BE2C (cell line): ENCODE measurements at regions not wholly inside any gene's neighbourhood (a gene's known extent, or its start where the extent isn't known, plus 50 kb on each side); places are given as distances from the start of the nearest gene placed in this dataset.

ENCODE experiments used
- DNase-seq: peaks from one replicate; pipeline ENCODE4 v3.0.0-alpha.2; 2020
- H3K27me3 ChIP-seq: fragments of 250-450 bp; sonication (Bioruptor Pico); 2 replicates; pipeline ENCODE4 v1.5.1; 2020; ENCODE audit warnings: mild to moderate bottlenecking
- H3K36me3 ChIP-seq: fragments of 250-450 bp; sonication (Bioruptor Pico); 2 replicates; pipeline ENCODE4 v1.5.1; 2020; ENCODE audit warnings: mild to moderate bottlenecking
- H3K4me1 ChIP-seq: fragments of 250-450 bp; sonication (Bioruptor Pico); 2 replicates; pipeline ENCODE4 v1.5.1; 2020
- H3K4me3 ChIP-seq: 2 replicates; pipeline ENCODE4 v1.5.1; 2011; ENCODE audit warnings: low read depth, low read length
- H3K9me3 ChIP-seq: fragments of 250-450 bp; sonication (Bioruptor Pico); 2 replicates; pipeline ENCODE4 v1.5.1; 2020
- TF ChIP-seq, protein P1 (sequence below): IDR thresholded peaks from 2 replicates; pipeline ENCODE4 v1.5.1; 2012; ENCODE audit warnings: mild to moderate bottlenecking, low read depth, low read length

DNA sequence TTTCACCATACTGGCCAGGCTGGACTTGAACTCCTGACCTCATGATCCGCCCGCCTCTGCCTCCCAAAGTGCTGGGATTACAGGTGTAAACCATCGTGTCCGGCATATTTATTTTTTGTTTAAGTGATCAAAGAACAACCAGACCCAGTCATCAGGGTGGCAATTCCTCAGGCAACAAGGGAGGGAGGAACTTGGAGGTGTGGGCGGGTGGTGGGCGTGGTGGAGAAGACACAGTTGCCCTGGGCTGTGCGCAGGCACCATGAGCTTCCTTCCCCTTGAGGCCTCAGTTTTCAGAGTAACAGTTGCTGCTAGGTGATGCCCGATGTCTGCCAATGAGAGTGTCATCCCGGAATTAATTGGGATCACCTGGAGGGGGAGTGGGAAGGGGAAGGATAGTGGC lies 191.7 kb downstream of the ALG10 start:
- no peak for DNase-seq
- no peaks in the 10 kb centered on the region; the same call in 1 of the 2 replicates for H3K9me3 ChIP-seq
- H3K4me3 ChIP-seq, result no peak overlapping the region
- peaks cover 5% of the 10 kb centered on the region; the same call in 1 of the 2 replicates for H3K27me3 ChIP-seq
- no peaks in the 10 kb centered on the region for H3K36me3 ChIP-seq
- H3K4me1 ChIP-seq, result no peaks in the 10 kb centered on the region
- TF ChIP-seq, protein P1, sequence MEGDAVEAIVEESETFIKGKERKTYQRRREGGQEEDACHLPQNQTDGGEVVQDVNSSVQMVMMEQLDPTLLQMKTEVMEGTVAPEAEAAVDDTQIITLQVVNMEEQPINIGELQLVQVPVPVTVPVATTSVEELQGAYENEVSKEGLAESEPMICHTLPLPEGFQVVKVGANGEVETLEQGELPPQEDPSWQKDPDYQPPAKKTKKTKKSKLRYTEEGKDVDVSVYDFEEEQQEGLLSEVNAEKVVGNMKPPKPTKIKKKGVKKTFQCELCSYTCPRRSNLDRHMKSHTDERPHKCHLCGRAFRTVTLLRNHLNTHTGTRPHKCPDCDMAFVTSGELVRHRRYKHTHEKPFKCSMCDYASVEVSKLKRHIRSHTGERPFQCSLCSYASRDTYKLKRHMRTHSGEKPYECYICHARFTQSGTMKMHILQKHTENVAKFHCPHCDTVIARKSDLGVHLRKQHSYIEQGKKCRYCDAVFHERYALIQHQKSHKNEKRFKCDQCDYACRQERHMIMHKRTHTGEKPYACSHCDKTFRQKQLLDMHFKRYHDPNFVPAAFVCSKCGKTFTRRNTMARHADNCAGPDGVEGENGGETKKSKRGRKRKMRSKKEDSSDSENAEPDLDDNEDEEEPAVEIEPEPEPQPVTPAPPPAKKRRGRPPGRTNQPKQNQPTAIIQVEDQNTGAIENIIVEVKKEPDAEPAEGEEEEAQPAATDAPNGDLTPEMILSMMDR, result no peak

DNA sequence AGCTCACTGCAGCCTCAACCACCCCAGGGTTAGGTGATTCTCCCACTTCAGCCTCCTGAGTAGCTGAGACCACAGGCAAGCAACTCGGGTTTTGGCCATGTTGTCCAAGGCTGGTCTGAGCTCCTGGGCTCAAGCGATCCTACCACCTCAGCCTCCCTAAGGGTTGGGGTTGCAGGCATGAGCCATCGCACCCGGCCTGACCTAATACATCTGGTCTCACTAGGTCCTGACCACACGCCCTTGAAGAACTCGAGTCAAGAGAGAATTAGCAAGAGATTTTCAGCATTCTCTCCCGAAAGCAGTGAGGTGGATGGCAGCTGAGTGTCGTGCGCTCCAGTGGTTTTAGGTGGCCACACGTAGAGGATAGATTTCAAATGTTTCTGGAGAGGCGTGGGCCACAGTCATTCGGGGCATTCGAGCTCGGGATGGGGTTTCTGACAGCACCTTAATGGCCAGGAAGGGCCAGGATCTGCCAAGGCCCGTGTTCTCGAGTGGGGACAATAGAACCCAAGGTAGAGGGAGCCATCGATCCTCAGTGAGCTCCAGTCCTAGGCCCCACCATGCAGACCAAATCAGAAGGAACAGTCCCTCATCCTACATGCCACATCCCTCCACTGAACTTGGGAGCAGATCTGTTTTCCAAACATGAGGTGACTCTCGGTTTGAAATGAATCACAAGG lies 193.1 kb downstream of the ALG10 start:
- TF ChIP-seq, protein P1, result no peak
- Histone ChIP-seq H3K4me3 (no peak overlapping the region), H3K27me3 (peaks cover 9% of the 10 kb centered on the region; the same call in 1 of the 2 replicates), H3K36me3 (no peaks in the 10 kb centered on the region), H3K4me1 (no peaks in the 10 kb centered on the region), H3K9me3 (no peaks in the 10 kb centered on the region; the same call in 1 of the 2 replicates)
- DNase-seq, result no peak

DNA sequence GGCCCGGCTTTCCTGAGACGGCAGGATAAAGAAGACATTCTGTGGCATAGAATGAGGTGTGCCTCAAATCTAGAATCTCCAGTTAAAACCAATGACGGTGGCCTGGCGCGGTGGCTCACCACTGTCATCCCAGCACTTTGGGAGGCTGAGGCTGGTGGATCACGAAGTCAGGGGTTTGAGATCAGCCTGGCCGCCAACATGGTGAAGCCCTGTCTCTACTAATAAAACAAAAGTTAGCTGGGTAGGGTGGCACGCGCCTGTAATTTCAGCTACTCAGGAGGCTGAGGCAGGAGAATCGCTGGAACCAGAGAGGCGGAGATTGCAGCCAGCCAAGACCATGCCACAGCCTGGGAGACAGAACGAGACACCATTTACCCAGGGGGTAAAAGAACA lies 193.6 kb downstream of the ALG10 start:
- no peaks in the 10 kb centered on the region for H3K36me3 ChIP-seq
- no peaks in the 10 kb centered on the region for H3K4me1 ChIP-seq
- no peaks in the 10 kb centered on the region; the same call in 1 of the 2 replicates for H3K9me3 ChIP-seq
- no peak overlapping the region for H3K4me3 ChIP-seq
- peaks cover 9% of the 10 kb centered on the region; the same call in 1 of the 2 replicates for H3K27me3 ChIP-seq
- TF ChIP-seq, protein P1, result no peak
- no peak for DNase-seq

DNA sequence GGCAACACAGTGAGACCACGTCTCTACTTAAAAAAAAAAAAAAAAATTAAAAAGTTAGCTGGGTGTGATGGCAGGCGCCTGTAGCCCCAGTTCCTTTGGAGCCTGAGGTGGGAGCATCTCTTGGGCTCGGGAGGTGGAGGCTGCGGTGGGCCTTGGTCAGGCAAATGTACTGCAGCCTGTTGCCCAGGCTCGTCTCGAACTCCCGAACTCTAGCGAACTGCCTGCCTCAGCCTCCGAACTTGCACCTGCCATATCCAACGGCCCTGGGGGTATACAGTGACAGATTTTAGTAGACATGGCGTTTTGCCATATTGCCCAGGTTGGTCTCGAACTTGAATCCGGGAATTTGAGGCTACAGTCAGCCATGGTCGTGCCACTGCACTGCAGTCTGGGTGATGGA lies 195.4 kb downstream of the ALG10 start:
- Histone ChIP-seq H3K4me3 (no peak overlapping the region), H3K9me3 (no peaks in the 10 kb centered on the region), H3K27me3 (peaks cover 9% of the 10 kb centered on the region; the same call in 1 of the 2 replicates), H3K4me1 (no peaks in the 10 kb centered on the region), H3K36me3 (no peaks in the 10 kb centered on the region)
- TF ChIP-seq, protein P1, result no peak
- DNase-seq, result no peak

DNA sequence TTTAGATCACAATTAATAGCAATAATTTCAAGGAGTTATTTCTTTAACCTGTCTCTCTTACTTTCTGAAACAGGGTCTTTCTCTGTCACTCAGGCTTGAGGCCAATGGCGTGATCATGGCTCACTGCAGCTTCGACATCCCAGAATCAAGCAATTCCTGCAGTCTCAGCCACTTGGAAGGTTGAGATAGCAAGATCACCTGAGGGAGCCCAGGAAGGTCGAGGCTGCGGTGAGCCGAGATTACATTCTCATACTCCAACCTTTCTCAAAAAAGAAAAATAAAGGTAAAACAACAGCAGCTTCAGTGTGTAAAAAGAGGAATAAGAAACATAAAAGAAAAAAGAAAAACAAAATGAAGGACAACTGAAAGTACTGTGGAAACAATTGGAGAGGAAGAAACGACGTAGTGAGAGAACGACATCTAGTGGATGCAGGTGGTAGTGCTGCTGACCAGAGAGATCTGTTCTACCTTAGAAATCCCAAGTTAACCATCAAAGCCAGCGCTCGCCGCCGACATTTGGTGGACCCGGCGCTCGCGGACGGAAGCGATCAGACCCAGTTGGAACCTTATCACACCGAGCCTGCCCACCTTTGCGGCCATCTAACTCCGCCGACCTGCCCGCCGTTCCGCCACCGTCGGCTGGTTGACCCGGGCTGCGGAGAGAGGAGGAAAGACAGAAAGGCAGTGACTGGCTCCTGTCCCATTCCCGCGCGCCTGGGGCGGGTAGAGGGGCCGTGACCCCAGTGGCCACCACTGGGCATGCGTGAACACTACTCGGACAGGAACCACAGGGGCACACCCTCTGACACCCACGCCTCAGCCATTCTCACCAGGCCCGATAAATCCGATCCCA lies 196.1 kb downstream of the ALG10 start:
- TF ChIP-seq, protein P1, result peak; percentile 94

More for the DNA sequence above, 196.1 kb downstream of the ALG10 start:
- H3K4me1 ChIP-seq, result no peaks in the 10 kb centered on the region
- H3K27me3 ChIP-seq, result peaks cover 9% of the 10 kb centered on the region; the same call in 1 of the 2 replicates
- DNase-seq, result peak; percentile 69
- H3K4me3 ChIP-seq, result peak overlapping the region; percentile 57
- H3K36me3 ChIP-seq, result no peaks in the 10 kb centered on the region
- no peaks in the 10 kb centered on the region for H3K9me3 ChIP-seq
